Mesenchymal stem cell (in vitro differentiated cells and primary cell): ENCODE measurements at regions not wholly inside any gene's neighbourhood (a gene's known extent, or its start where the extent isn't known, plus 50 kb on each side); places are given as distances from the start of the nearest gene placed in this dataset.
A peak's percentile ranks its signal among the peaks of the same experiment; 100 is the strongest.

Experiments
- DNase-seq: peaks from one replicate; pipeline ENCODE4 v3.0.0-alpha.2; 2013
- H2AFZ ChIP-seq: one replicate; pipeline ENCODE4 v1.6.1; 2013; ENCODE audit warnings: low read depth, mild to moderate bottlenecking, control low read depth, inconsistent platforms, low read length, moderate library complexity
- H2AK5ac ChIP-seq: 2 replicates; pipeline ENCODE4 v1.6.1; 2013; ENCODE audit warnings: low read length, moderate library complexity, mild to moderate bottlenecking, inconsistent platforms; ENCODE audit not compliant: severe bottlenecking
- H2BK120ac ChIP-seq: one replicate; pipeline ENCODE4 v1.6.1; 2013; ENCODE audit warnings: low read depth, mild to moderate bottlenecking, inconsistent platforms, low read length, moderate library complexity
- H2BK12ac ChIP-seq, 2 experiments: one replicate each; pipeline ENCODE4 v1.6.1; 2013; ENCODE audit warnings: inconsistent platforms in 2 of 2, low read length in 2 of 2, mild to moderate bottlenecking in 2 of 2, moderate library complexity in 2 of 2, control low read depth in 1 of 2
- H2BK15ac ChIP-seq: one replicate; pipeline ENCODE4 v1.6.1; 2013; ENCODE audit warnings: mild to moderate bottlenecking, low read depth, inconsistent platforms; ENCODE audit not compliant: poor library complexity, severe bottlenecking
- H2BK5ac ChIP-seq: 2 replicates; pipeline ENCODE4 v1.6.1; 2013; ENCODE audit warnings: low read depth, mild to moderate bottlenecking, low read length, control low read depth, inconsistent platforms; ENCODE audit not compliant: poor library complexity, severe bottlenecking
- H3K14ac ChIP-seq, 2 experiments: one replicate each; pipeline ENCODE4 v1.6.1; 2013; ENCODE audit warnings: inconsistent platforms in 2 of 2, low read length in 2 of 2, control low read depth in 1 of 2, mild to moderate bottlenecking in 1 of 2, moderate library complexity in 1 of 2
- H3K18ac ChIP-seq, 2 experiments: one replicate each; pipeline ENCODE4 v1.6.1; 2013; ENCODE audit warnings: inconsistent platforms in 2 of 2, low read length in 2 of 2, control low read depth in 1 of 2, low read depth in 1 of 2, mild to moderate bottlenecking in 1 of 2
- H3K23ac ChIP-seq, 2 experiments: one replicate each; pipeline ENCODE4 v1.6.1; 2013; ENCODE audit warnings: inconsistent platforms in 2 of 2, low read length in 2 of 2, mild to moderate bottlenecking in 2 of 2, moderate library complexity in 2 of 2, control low read depth in 1 of 2
- H3K27ac ChIP-seq: 2 replicates; pipeline ENCODE4 v1.5.1; 2013; ENCODE audit warnings: mild to moderate bottlenecking, moderate library complexity, low read length, control low read depth, inconsistent platforms; ENCODE audit not compliant: poor library complexity, severe bottlenecking
- H3K27me3 ChIP-seq, 2 experiments: 2 replicates each; pipeline versions ENCODE4 v1.6.1 to v1.7.0; 2013; ENCODE audit warnings: low read length in 2 of 2, mild to moderate bottlenecking in 2 of 2, moderate library complexity in 2 of 2, control low read depth in 1 of 2, inconsistent platforms in 1 of 2; ENCODE audit not compliant: control insufficient read depth in 1 of 2, insufficient read depth in 1 of 2
- H3K36me3 ChIP-seq, 2 experiments: 2 replicates each; pipeline versions ENCODE4 v1.6.1 to v1.7.0; 2013; ENCODE audit warnings: low read length in 2 of 2, control low read depth in 1 of 2, inconsistent platforms in 1 of 2, low read depth in 1 of 2, mild to moderate bottlenecking in 1 of 2; ENCODE audit not compliant: insufficient read depth in 2 of 2, control insufficient read depth in 1 of 2
- H3K4ac ChIP-seq, 2 experiments: one replicate each; pipeline ENCODE4 v1.6.1; 2013; ENCODE audit warnings: inconsistent platforms in 2 of 2, low read length in 2 of 2, mild to moderate bottlenecking in 2 of 2, moderate library complexity in 2 of 2, control low read depth in 1 of 2, low read depth in 1 of 2
- H3K4me1 ChIP-seq: 2 replicates; pipeline ENCODE4 v1.6.1; 2013; ENCODE audit warnings: low read depth, low read length, control low read depth; ENCODE audit not compliant: control insufficient read depth, insufficient read depth
- H3K4me2 ChIP-seq: 2 replicates; pipeline ENCODE4 v1.6.1; 2013; ENCODE audit warnings: low read length, mild to moderate bottlenecking, inconsistent platforms; ENCODE audit not compliant: poor library complexity, severe bottlenecking
- H3K4me3 ChIP-seq, 2 experiments: 2 replicates each; pipeline versions ENCODE4 v1.5.1 to v1.7.0; 2013; ENCODE audit warnings: low read length in 2 of 2, mild to moderate bottlenecking in 2 of 2, control low read depth in 1 of 2, low read depth in 1 of 2; ENCODE audit not compliant: insufficient read depth in 1 of 2
- H3K79me1 ChIP-seq: replicated peaks from 2 replicates; pipeline ENCODE4 v1.6.1; 2013; ENCODE audit warnings: mild to moderate bottlenecking, control low read depth, low read length, inconsistent platforms; ENCODE audit not compliant: poor library complexity, severe bottlenecking
- H3K9ac ChIP-seq: 2 replicates; pipeline ENCODE4 v1.7.0; 2013; ENCODE audit warnings: mild to moderate bottlenecking, low read length, moderate library complexity
- H3K9me3 ChIP-seq: 2 replicates; pipeline ENCODE4 v1.7.0; 2013; ENCODE audit warnings: mild to moderate bottlenecking, low read length; ENCODE audit not compliant: control insufficient read depth
- H4K8ac ChIP-seq: one replicate; pipeline ENCODE4 v1.6.1; 2013; ENCODE audit warnings: inconsistent platforms, mild to moderate bottlenecking, low read length, moderate library complexity
- H4K91ac ChIP-seq: one replicate; pipeline ENCODE4 v1.6.1; 2013; ENCODE audit warnings: mild to moderate bottlenecking, low read length, inconsistent platforms
- WGBS: methylation state at CpG from one replicate; pipeline ENCODE4 v1.1.7; 2013; ENCODE audit warnings: mixed read lengths; 5-methylcytosine and 5-hydroxymethylcytosine counted together

GRCh38 chr4:175998782-175999181 is 66.9 kb upstream of the WDR17 start:
- H3K4me3 ChIP-seq, result no peak overlapping the region
- DNase-seq, result no peak
- H2BK5ac ChIP-seq, result no peak overlapping the region
- H2BK120ac ChIP-seq, result no peak overlapping the region
- no peaks in the 10 kb centered on the region for H3K79me1 ChIP-seq
- no peak overlapping the region for H4K91ac ChIP-seq
- no peak overlapping the region for H2BK15ac ChIP-seq
- H3K27me3 ChIP-seq, result peaks cover 0 to 60% of the 10 kb centered on the region in 2 experiments
- H2AFZ ChIP-seq, result no peak overlapping the region
- H2AK5ac ChIP-seq, result no peak overlapping the region
- no peaks in the 10 kb centered on the region for H3K36me3 ChIP-seq
- H3K27ac ChIP-seq, result no peak overlapping the region
- H4K8ac ChIP-seq, result no peak overlapping the region
- no peak overlapping the region for H3K9ac ChIP-seq
- H3K9me3 ChIP-seq, result no peaks in the 10 kb centered on the region
- H3K4me2 ChIP-seq, result no peak overlapping the region
- no peak overlapping the region for H3K14ac ChIP-seq
- H3K18ac ChIP-seq, result no peak overlapping the region
- H2BK12ac ChIP-seq, result no peak overlapping the region
- no peak overlapping the region for H3K23ac ChIP-seq
- H3K4ac ChIP-seq, result no peak overlapping the region
- H3K4me1 ChIP-seq, result peaks cover 6% of the 10 kb centered on the region

- Histone ChIP-seq H3K14ac (no peak overlapping the region), H2BK5ac (no peak overlapping the region), H2BK12ac (no peak overlapping the region)
Observed at GRCh38 chr4:175999944-176000343, 65.7 kb upstream of the WDR17 start.

GRCh38 chr4:176001151-176002006 is 64.3 kb upstream of the WDR17 start:
- Histone ChIP-seq H2BK15ac (no peak overlapping the region), H2AFZ (peak overlapping the region; percentile 81), H3K14ac (no peak overlapping the region), H4K91ac (no peak overlapping the region), H2BK12ac (no peak overlapping the region), H4K8ac (no peak overlapping the region), H3K27me3 (peaks cover 0 to 68% of the 10 kb centered on the region in 2 experiments), H3K9ac (peak overlapping the region; percentile 32), H3K4me2 (peak overlapping the region; percentile 95), H2BK5ac (no peak overlapping the region), H3K4me1 (peaks cover 6% of the 10 kb centered on the region), H3K79me1 (no peaks in the 10 kb centered on the region), H3K27ac (no peak overlapping the region), H3K18ac (peak overlapping the region in 1 of 2 experiments; percentile 69), H3K36me3 (no peaks in the 10 kb centered on the region), H3K23ac (peak overlapping the region in 1 of 2 experiments; percentile 71), H3K4ac (no peak overlapping the region), H3K9me3 (no peaks in the 10 kb centered on the region), H3K4me3 (peak overlapping the region; percentile 53 to 71), H2AK5ac (no peak overlapping the region), H2BK120ac (no peak overlapping the region)
- WGBS, result under 1% methylated on average over 32 of the region's 41 CpGs
- peak; percentile 58 for DNase-seq

More at GRCh38 chr4:175999944-176000343, 65.7 kb upstream of the WDR17 start:
- Histone ChIP-seq H3K27me3 (peaks cover 0 to 59% of the 10 kb centered on the region in 2 experiments), H4K8ac (no peak overlapping the region), H3K4ac (no peak overlapping the region), H2AK5ac (no peak overlapping the region), H3K4me3 (no peak overlapping the region), H3K27ac (no peak overlapping the region), H4K91ac (no peak overlapping the region), H3K9me3 (no peaks in the 10 kb centered on the region), H3K18ac (no peak overlapping the region), H2BK120ac (no peak overlapping the region), H3K4me2 (no peak overlapping the region), H3K36me3 (no peaks in the 10 kb centered on the region), H2BK15ac (no peak overlapping the region), H3K4me1 (peaks cover 6% of the 10 kb centered on the region), H3K79me1 (no peaks in the 10 kb centered on the region), H3K23ac (no peak overlapping the region), H2AFZ (no peak overlapping the region), H3K9ac (no peak overlapping the region)
- 86% methylated on average over 2 of the region's 2 CpGs for WGBS
- no peak for DNase-seq

- Histone ChIP-seq H3K18ac (no peak overlapping the region), H3K4me1 (peaks cover 6% of the 10 kb centered on the region), H3K4me2 (peak overlapping the region; percentile 95), H3K4ac (no peak overlapping the region), H3K14ac (no peak overlapping the region), H2AFZ (peak overlapping the region; percentile 8), H3K27me3 (peaks cover 0 to 68% of the 10 kb centered on the region in 2 experiments), H2BK120ac (no peak overlapping the region), H3K27ac (no peak overlapping the region), H2BK15ac (no peak overlapping the region), H3K4me3 (peak overlapping the region; percentile 53 to 71), H4K8ac (no peak overlapping the region), H3K23ac (no peak overlapping the region), H3K9me3 (no peaks in the 10 kb centered on the region), H2BK5ac (no peak overlapping the region), H3K36me3 (no peaks in the 10 kb centered on the region), H4K91ac (no peak overlapping the region), H2BK12ac (no peak overlapping the region), H2AK5ac (no peak overlapping the region), H3K79me1 (no peaks in the 10 kb centered on the region), H3K9ac (no peak overlapping the region)
- under 1% methylated on average over 44 of the region's 44 CpGs for WGBS
- DNase-seq, result peak; percentile 37
Observed at GRCh38 chr4:176002007-176002613, 63.5 kb upstream of the WDR17 start.
